Right lobe of liver (tissue), 4 donors: ENCODE measurements at regions not wholly inside any gene's neighbourhood (a gene's known extent, or its start where the extent isn't known, plus 50 kb on each side); places are given as distances from the start of the nearest gene placed in this dataset.

ENCODE experiments used
- POLR2A ChIP-seq: fragments of 450-650 bp; IDR thresholded peaks from one replicate; pipeline ENCODE4 v1.6.1; 2017; ENCODE audit warnings: antibody characterized with exemption, mild to moderate bottlenecking
- TF ChIP-seq, protein P1 (sequence below), 4 donors: fragments of 200-600 bp in 3 of 4; fragments of 450-650 bp in 1 of 4; IDR thresholded peaks; one replicate each; pipeline versions ENCODE4 v1.5.1 to v1.8.0; 2016 to 2022; ENCODE audit warnings: antibody characterized with exemption in 4 of 4, mild to moderate bottlenecking in 2 of 4
- donor health status: DM: no; HTN: no; CAD: no.
- donor health status: DM: no; HTN: no; CAD: no.
- donor health status: DM: no; HTN: yes; CAD: no.

DNA sequence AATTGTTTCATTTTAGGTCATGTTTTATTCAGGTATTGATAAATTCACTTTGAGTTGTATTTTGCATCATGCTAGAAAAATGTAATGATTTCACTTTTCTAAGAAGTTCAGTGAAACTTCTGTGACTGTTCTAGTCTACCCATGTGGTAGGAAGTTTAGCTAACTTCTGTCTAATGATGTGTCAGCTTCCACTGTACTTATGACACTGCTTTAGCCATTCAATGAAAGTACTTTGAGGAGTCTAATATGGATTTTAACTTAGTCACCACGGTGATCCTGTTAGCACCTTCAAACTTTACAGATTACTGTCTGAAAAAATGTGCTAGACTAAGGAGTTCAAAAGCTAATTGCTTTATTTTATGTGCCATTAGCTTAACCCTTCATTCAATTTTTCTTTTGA, 1510.5 kb upstream of the CDH9 start:
- TF ChIP-seq, protein P1, sequence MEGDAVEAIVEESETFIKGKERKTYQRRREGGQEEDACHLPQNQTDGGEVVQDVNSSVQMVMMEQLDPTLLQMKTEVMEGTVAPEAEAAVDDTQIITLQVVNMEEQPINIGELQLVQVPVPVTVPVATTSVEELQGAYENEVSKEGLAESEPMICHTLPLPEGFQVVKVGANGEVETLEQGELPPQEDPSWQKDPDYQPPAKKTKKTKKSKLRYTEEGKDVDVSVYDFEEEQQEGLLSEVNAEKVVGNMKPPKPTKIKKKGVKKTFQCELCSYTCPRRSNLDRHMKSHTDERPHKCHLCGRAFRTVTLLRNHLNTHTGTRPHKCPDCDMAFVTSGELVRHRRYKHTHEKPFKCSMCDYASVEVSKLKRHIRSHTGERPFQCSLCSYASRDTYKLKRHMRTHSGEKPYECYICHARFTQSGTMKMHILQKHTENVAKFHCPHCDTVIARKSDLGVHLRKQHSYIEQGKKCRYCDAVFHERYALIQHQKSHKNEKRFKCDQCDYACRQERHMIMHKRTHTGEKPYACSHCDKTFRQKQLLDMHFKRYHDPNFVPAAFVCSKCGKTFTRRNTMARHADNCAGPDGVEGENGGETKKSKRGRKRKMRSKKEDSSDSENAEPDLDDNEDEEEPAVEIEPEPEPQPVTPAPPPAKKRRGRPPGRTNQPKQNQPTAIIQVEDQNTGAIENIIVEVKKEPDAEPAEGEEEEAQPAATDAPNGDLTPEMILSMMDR (IDR thresholded peaks at IDR 0.05), result no peak
- no peak for TF ChIP-seq POLR2A
